OCI-LY1 (cell line): ENCODE measurements at regions not wholly inside any gene's neighbourhood (a gene's known extent, or its start where the extent isn't known, plus 50 kb on each side); places are given as distances from the start of the nearest gene placed in this dataset.

Experiments
- EZH2 ChIP-seq: fragments of 200-600 bp; sonication (generic), shearing (Covaris generic); IDR thresholded peaks from 2 replicates; pipeline ENCODE4 v1.8.0; 2017; ENCODE audit warnings: borderline replicate concordance, mixed run types, mild to moderate bottlenecking, antibody characterized with exemption, low read length, moderate library complexity, mixed read lengths
- TF ChIP-seq, protein P1 (sequence below): fragments of 200-600 bp; sonication (generic), shearing (Covaris generic); IDR thresholded peaks from 2 replicates; pipeline ENCODE4 v1.5.1; 2017; ENCODE audit warnings: mild to moderate bottlenecking, antibody characterized with exemption, low read length, moderate library complexity, mixed read lengths

DNA sequence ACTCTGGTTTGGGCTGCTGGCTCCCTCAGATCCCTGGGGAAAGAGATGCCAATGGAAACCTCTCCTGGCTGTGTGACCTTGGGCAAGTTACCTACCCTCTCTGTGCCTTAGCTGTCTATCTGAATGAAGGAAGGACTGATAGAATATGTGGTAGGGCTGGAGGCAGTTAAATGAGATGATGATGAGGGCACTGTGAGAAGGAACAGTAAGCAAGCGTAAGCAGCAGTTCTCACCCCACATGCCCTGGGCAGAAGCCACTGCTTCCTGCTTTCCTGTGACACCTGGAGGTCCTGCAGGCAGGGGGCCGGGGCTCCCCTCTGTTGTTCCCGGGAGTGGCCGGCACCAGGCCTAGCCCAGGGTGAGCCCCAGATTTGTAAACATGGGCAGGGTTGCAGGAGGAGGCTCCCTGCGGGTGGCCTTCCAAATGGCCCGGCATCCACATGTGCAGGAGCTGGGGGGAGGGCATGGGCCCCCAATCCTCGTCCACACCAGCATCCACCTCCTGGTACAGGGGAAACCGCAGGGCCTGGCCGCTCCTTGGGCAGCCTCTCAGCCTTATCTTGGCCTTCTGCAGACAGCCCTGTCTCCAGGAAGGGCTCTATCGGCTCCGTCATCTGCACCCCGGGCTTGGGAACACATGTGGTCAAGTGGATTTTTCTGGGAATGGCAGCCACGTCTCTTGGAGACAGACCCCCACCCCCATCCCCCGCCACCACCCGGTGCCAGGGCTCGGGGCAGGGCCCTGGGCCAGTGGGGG is 235.6 kb upstream of the GSE1 start:
- TF ChIP-seq, protein P1, sequence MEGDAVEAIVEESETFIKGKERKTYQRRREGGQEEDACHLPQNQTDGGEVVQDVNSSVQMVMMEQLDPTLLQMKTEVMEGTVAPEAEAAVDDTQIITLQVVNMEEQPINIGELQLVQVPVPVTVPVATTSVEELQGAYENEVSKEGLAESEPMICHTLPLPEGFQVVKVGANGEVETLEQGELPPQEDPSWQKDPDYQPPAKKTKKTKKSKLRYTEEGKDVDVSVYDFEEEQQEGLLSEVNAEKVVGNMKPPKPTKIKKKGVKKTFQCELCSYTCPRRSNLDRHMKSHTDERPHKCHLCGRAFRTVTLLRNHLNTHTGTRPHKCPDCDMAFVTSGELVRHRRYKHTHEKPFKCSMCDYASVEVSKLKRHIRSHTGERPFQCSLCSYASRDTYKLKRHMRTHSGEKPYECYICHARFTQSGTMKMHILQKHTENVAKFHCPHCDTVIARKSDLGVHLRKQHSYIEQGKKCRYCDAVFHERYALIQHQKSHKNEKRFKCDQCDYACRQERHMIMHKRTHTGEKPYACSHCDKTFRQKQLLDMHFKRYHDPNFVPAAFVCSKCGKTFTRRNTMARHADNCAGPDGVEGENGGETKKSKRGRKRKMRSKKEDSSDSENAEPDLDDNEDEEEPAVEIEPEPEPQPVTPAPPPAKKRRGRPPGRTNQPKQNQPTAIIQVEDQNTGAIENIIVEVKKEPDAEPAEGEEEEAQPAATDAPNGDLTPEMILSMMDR, result no peak
- TF ChIP-seq EZH2, result no peak
